WTC11 (cell line): ENCODE measurements at regions not wholly inside any gene's neighbourhood (a gene's known extent, or its start where the extent isn't known, plus 50 kb on each side); places are given as distances from the start of the nearest gene placed in this dataset.

Experiments used
- ATAC-seq: fragments of 200-7000 bp; cut with Tn5 transposase; 2 replicates; pipeline ENCODE4 v1.10.0; 2021; ENCODE audit warnings: mild to moderate bottlenecking, moderate library complexity
- CTCF ChIA-PET: fragments of 300-600 bp; sonication (Branson Sonifier 250); formaldehyde crosslinking; loops from one replicate; lab custom pipeline; 2021; ENCODE audit warnings: antibody characterized with exemption; lab: Charles Lee
- POLR2A ChIA-PET: fragments of 350-600 bp; sonication (Branson Sonifier 250); formaldehyde crosslinking; loops from one replicate; lab custom pipeline; 2021; ENCODE audit warnings: antibody characterized with exemption; lab: Charles Lee
- DNase-seq: peaks from one replicate; pipeline ENCODE4 v3.0.0; 2021; ENCODE audit warnings: low spot score
- H3K27ac Mint-ChIP-seq: 2 replicates; pipeline ENCODE4 v1.8.0; 2021; ENCODE audit warnings: mixed read lengths
- H3K27me3 Mint-ChIP-seq: 2 replicates; pipeline ENCODE4 v1.8.0; 2021; ENCODE audit warnings: low read depth, mild to moderate bottlenecking, moderate library complexity, mixed read lengths
- H3K36me3 Mint-ChIP-seq: 2 replicates; pipeline ENCODE4 v1.8.0; 2021; ENCODE audit warnings: mixed read lengths
- H3K4me1 Mint-ChIP-seq: 2 replicates; pipeline ENCODE4 v1.8.0; 2022; ENCODE audit warnings: mixed read lengths
- H3K4me3 Mint-ChIP-seq: 2 replicates; pipeline ENCODE4 v1.8.0; 2021; ENCODE audit warnings: mild to moderate bottlenecking, moderate library complexity, mixed read lengths
- H3K9me3 Mint-ChIP-seq: 2 replicates; pipeline ENCODE4 v1.8.0; 2021; ENCODE audit warnings: mixed read lengths
- GTF2I ChIP-seq: fragments of 250-450 bp; sonication (Bioruptor Pico); conservative IDR thresholded peaks from 2 replicates; pipeline ENCODE4 v1.4.0; 2021; ENCODE audit warnings: mild to moderate bottlenecking
- HMGA2 ChIP-seq: fragments of 250-450 bp; sonication (Bioruptor Pico); IDR thresholded peaks from 2 replicates; pipeline ENCODE4 v1.4.0; 2021; ENCODE audit warnings: mild to moderate bottlenecking, moderate library complexity
- SOX15 ChIP-seq: fragments of 250-450 bp; sonication (Bioruptor Pico); IDR thresholded peaks from 2 replicates; pipeline ENCODE4 v1.9.0; 2021; ENCODE audit warnings: mild to moderate bottlenecking
- TCF7 ChIP-seq: sonication (generic); formaldehyde crosslinking; IDR thresholded peaks from 2 replicates; pipeline ENCODE4 v1.8.0; 2022; ENCODE audit warnings: mild to moderate bottlenecking, low read depth, missing genetic modification reagents, moderate library complexity
- ZNF121 ChIP-seq: sonication (generic); formaldehyde crosslinking; IDR thresholded peaks from 2 replicates; pipeline ENCODE4 v1.8.0; 2023; ENCODE audit warnings: missing genetic modification reagents
- ZNF138 ChIP-seq: sonication (generic); formaldehyde crosslinking; conservative IDR thresholded peaks from 2 replicates; pipeline ENCODE4 v1.8.1; 2022; ENCODE audit warnings: mild to moderate bottlenecking, moderate library complexity, missing genetic modification reagents
- TF ChIP-seq, protein P1 (sequence below): sonication (generic); formaldehyde crosslinking; IDR thresholded peaks from 2 replicates; pipeline ENCODE4 v1.8.0; 2022; ENCODE audit warnings: missing genetic modification reagents
- TF ChIP-seq, protein P2 (sequence below): sonication (generic); formaldehyde crosslinking; IDR thresholded peaks from 2 replicates; pipeline ENCODE4 v1.8.0; 2022; ENCODE audit warnings: mild to moderate bottlenecking, missing genetic modification reagents
- TF ChIP-seq, protein P3 (sequence below): sonication (generic); formaldehyde crosslinking; IDR thresholded peaks from 2 replicates; pipeline ENCODE4 v1.8.1; 2023; ENCODE audit warnings: mild to moderate bottlenecking, missing genetic modification reagents
- TF ChIP-seq, protein P4 (sequence below): sonication (generic); formaldehyde crosslinking; IDR thresholded peaks from 2 replicates; pipeline ENCODE4 v1.8.0; 2022; ENCODE audit warnings: mild to moderate bottlenecking, missing genetic modification reagents
- TF ChIP-seq, protein P5 (sequence below): sonication (generic); formaldehyde crosslinking; IDR thresholded peaks from 2 replicates; pipeline ENCODE4 v1.8.1; 2022; ENCODE audit warnings: mild to moderate bottlenecking, missing genetic modification reagents, moderate library complexity, borderline replicate concordance
- TF ChIP-seq, protein P6 (sequence below): sonication (generic); formaldehyde crosslinking; IDR thresholded peaks from 2 replicates; pipeline ENCODE4 v1.8.1; 2023; ENCODE audit warnings: mild to moderate bottlenecking, missing genetic modification reagents
- TF ChIP-seq, protein P7 (sequence below): sonication (generic); formaldehyde crosslinking; IDR thresholded peaks from 2 replicates; pipeline ENCODE4 v1.8.0; 2023; ENCODE audit warnings: mild to moderate bottlenecking, missing genetic modification reagents
- TF ChIP-seq, protein P8 (sequence below): fragments of 200-600 bp; IDR thresholded peaks from 2 replicates; pipeline ENCODE4 v1.8.0; 2022; ENCODE audit warnings: antibody characterized with exemption
- TF ChIP-seq, protein P9 (sequence below): sonication (generic); formaldehyde crosslinking; IDR thresholded peaks from 2 replicates; pipeline ENCODE4 v1.8.1; 2022; ENCODE audit warnings: low read depth, mild to moderate bottlenecking, moderate library complexity, missing genetic modification reagents, borderline replicate concordance

DNA sequence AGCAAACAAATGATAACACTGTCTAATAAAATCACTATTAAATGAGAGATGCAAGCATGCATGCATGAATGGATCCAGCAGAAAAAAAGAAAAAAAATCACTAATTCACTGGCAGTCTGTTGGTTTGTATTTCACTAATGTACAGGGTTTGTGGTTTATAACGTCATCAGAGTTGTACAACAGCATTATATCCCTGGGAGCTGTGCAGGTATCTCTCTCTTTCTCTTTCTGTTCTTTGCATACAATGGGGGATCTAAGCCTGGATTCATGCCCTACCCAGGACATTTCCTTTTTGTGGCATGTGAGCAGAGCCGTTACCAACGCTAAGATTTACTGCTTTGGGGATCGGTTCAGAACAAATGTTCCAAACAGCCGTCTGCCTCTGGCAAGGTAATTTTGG is 229.5 kb downstream of the SOX2 start (continued):
- TF ChIP-seq, protein P1, sequence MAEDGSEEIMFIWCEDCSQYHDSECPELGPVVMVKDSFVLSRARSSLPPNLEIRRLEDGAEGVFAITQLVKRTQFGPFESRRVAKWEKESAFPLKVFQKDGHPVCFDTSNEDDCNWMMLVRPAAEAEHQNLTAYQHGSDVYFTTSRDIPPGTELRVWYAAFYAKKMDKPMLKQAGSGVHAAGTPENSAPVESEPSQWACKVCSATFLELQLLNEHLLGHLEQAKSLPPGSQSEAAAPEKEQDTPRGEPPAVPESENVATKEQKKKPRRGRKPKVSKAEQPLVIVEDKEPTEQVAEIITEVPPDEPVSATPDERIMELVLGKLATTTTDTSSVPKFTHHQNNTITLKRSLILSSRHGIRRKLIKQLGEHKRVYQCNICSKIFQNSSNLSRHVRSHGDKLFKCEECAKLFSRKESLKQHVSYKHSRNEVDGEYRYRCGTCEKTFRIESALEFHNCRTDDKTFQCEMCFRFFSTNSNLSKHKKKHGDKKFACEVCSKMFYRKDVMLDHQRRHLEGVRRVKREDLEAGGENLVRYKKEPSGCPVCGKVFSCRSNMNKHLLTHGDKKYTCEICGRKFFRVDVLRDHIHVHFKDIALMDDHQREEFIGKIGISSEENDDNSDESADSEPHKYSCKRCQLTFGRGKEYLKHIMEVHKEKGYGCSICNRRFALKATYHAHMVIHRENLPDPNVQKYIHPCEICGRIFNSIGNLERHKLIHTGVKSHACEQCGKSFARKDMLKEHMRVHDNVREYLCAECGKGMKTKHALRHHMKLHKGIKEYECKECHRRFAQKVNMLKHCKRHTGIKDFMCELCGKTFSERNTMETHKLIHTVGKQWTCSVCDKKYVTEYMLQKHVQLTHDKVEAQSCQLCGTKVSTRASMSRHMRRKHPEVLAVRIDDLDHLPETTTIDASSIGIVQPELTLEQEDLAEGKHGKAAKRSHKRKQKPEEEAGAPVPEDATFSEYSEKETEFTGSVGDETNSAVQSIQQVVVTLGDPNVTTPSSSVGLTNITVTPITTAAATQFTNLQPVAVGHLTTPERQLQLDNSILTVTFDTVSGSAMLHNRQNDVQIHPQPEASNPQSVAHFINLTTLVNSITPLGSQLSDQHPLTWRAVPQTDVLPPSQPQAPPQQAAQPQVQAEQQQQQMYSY: no peak
- TF ChIP-seq, protein P2, sequence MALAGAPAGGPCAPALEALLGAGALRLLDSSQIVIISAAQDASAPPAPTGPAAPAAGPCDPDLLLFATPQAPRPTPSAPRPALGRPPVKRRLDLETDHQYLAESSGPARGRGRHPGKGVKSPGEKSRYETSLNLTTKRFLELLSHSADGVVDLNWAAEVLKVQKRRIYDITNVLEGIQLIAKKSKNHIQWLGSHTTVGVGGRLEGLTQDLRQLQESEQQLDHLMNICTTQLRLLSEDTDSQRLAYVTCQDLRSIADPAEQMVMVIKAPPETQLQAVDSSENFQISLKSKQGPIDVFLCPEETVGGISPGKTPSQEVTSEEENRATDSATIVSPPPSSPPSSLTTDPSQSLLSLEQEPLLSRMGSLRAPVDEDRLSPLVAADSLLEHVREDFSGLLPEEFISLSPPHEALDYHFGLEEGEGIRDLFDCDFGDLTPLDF: no peak
- TF ChIP-seq, protein P3, sequence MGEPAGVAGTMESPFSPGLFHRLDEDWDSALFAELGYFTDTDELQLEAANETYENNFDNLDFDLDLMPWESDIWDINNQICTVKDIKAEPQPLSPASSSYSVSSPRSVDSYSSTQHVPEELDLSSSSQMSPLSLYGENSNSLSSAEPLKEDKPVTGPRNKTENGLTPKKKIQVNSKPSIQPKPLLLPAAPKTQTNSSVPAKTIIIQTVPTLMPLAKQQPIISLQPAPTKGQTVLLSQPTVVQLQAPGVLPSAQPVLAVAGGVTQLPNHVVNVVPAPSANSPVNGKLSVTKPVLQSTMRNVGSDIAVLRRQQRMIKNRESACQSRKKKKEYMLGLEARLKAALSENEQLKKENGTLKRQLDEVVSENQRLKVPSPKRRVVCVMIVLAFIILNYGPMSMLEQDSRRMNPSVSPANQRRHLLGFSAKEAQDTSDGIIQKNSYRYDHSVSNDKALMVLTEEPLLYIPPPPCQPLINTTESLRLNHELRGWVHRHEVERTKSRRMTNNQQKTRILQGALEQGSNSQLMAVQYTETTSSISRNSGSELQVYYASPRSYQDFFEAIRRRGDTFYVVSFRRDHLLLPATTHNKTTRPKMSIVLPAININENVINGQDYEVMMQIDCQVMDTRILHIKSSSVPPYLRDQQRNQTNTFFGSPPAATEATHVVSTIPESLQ (CRISPR knock-in tag): no peak
- TF ChIP-seq, protein P4, sequence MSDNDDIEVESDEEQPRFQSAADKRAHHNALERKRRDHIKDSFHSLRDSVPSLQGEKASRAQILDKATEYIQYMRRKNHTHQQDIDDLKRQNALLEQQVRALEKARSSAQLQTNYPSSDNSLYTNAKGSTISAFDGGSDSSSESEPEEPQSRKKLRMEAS: no peak
- TF ChIP-seq, protein P5, sequence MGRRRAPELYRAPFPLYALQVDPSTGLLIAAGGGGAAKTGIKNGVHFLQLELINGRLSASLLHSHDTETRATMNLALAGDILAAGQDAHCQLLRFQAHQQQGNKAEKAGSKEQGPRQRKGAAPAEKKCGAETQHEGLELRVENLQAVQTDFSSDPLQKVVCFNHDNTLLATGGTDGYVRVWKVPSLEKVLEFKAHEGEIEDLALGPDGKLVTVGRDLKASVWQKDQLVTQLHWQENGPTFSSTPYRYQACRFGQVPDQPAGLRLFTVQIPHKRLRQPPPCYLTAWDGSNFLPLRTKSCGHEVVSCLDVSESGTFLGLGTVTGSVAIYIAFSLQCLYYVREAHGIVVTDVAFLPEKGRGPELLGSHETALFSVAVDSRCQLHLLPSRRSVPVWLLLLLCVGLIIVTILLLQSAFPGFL (CRISPR knock-in tag): no peak
- TF ChIP-seq, all 79 proteins: peak for 0

DNA sequence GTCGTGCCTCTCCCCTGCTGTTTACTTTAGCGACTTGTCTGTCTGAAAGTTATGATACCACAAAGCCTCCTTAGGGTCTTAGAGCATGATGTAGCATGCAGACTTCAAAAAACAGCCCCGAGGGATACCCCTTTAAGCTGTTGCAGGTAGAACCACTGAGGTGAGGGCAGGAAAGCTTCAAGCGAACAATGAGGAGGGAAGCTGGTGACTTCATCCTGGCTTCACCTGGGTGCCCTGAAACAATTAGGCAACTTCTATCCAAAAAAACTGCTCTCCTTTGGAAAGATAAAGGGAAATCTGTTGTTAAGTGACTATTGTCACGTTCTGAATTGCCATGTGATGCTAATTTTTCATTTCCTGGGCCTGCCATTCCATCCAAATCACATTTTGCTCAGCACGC is 231.6 kb downstream of the SOX2 start:
- ChIA-PET CTCF (no interaction called here), POLR2A (interaction anchor here (0.6 kb wide), 1 partner anchor 21 kb away, joined by 9 read pairs; no protein-coding TSS in a partner anchor)
- Mint-ChIP-seq H3K36me3 (peaks cover 3% of the 10 kb centered on the region; the same call in 1 of the 2 replicates), H3K9me3 (peaks cover 4% of the 10 kb centered on the region; the same call in 1 of the 2 replicates), H3K27me3 (peaks cover 4% of the 10 kb centered on the region), H3K27ac (peak overlapping the region; percentile 43), H3K4me1 (peaks cover 50% of the 10 kb centered on the region), H3K4me3 (no peak overlapping the region)
- peak; percentile 76 for ATAC-seq
- DNase-seq: no peak
- TF ChIP-seq, protein P1: no peak
- TF ChIP-seq HMGA2 (no peak), SOX15 (no peak), TCF7 (CRISPR knock-in tag) (no peak), ZNF138 (CRISPR knock-in tag) (no peak), ZNF121 (CRISPR knock-in tag) (no peak), GTF2I (CRISPR knock-in tag) (no peak)
- TF ChIP-seq, protein P6, sequence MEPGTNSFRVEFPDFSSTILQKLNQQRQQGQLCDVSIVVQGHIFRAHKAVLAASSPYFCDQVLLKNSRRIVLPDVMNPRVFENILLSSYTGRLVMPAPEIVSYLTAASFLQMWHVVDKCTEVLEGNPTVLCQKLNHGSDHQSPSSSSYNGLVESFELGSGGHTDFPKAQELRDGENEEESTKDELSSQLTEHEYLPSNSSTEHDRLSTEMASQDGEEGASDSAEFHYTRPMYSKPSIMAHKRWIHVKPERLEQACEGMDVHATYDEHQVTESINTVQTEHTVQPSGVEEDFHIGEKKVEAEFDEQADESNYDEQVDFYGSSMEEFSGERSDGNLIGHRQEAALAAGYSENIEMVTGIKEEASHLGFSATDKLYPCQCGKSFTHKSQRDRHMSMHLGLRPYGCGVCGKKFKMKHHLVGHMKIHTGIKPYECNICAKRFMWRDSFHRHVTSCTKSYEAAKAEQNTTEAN (CRISPR knock-in tag): no peak
- TF ChIP-seq, protein P7, sequence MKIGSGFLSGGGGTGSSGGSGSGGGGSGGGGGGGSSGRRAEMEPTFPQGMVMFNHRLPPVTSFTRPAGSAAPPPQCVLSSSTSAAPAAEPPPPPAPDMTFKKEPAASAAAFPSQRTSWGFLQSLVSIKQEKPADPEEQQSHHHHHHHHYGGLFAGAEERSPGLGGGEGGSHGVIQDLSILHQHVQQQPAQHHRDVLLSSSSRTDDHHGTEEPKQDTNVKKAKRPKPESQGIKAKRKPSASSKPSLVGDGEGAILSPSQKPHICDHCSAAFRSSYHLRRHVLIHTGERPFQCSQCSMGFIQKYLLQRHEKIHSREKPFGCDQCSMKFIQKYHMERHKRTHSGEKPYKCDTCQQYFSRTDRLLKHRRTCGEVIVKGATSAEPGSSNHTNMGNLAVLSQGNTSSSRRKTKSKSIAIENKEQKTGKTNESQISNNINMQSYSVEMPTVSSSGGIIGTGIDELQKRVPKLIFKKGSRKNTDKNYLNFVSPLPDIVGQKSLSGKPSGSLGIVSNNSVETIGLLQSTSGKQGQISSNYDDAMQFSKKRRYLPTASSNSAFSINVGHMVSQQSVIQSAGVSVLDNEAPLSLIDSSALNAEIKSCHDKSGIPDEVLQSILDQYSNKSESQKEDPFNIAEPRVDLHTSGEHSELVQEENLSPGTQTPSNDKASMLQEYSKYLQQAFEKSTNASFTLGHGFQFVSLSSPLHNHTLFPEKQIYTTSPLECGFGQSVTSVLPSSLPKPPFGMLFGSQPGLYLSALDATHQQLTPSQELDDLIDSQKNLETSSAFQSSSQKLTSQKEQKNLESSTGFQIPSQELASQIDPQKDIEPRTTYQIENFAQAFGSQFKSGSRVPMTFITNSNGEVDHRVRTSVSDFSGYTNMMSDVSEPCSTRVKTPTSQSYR: no peak
- TF ChIP-seq, protein P8, sequence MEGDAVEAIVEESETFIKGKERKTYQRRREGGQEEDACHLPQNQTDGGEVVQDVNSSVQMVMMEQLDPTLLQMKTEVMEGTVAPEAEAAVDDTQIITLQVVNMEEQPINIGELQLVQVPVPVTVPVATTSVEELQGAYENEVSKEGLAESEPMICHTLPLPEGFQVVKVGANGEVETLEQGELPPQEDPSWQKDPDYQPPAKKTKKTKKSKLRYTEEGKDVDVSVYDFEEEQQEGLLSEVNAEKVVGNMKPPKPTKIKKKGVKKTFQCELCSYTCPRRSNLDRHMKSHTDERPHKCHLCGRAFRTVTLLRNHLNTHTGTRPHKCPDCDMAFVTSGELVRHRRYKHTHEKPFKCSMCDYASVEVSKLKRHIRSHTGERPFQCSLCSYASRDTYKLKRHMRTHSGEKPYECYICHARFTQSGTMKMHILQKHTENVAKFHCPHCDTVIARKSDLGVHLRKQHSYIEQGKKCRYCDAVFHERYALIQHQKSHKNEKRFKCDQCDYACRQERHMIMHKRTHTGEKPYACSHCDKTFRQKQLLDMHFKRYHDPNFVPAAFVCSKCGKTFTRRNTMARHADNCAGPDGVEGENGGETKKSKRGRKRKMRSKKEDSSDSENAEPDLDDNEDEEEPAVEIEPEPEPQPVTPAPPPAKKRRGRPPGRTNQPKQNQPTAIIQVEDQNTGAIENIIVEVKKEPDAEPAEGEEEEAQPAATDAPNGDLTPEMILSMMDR: no peak
- TF ChIP-seq, protein P9, sequence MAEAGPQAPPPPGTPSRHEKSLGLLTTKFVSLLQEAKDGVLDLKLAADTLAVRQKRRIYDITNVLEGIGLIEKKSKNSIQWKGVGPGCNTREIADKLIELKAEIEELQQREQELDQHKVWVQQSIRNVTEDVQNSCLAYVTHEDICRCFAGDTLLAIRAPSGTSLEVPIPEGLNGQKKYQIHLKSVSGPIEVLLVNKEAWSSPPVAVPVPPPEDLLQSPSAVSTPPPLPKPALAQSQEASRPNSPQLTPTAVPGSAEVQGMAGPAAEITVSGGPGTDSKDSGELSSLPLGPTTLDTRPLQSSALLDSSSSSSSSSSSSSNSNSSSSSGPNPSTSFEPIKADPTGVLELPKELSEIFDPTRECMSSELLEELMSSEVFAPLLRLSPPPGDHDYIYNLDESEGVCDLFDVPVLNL (CRISPR knock-in tag): no peak
